ENCODE measurements at regions not wholly inside any gene's neighbourhood (a gene's known extent, or its start where the extent isn't known, plus 50 kb on each side); places are given as distances from the start of the nearest gene placed in this dataset.

DNA sequence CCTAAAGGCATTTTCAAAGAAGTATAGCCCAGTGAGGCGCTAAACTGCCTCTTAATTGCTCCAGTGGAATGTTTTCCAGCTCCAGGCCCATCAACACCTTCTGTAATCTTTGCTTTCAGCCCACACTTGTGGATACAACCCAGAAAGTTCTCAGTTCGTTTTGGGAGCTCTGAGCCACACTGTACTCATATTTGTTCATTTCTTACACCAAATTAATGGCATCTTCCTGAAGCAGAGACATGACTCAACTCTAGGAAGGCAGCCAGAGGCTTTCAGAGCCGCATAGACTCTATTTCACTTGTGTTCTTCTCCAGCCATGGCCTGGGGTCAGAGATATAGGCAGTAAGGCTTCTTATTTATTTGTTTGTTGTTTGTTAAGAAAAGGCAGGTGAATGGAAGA, 175.5 kb upstream of the NCAM1 start:
- Histone ChIP-seq H3K9me2 (replicated peaks; ENCODE audit: control insufficient read depth, low read length) (no peaks in the 10 kb centered on the region), H3K9me3 (ENCODE audit: control insufficient read depth, insufficient read depth, low read length) (no peaks in the 10 kb centered on the region), H3K79me2 (ENCODE audit: control insufficient read depth, low read length) (no peaks in the 10 kb centered on the region), H3F3A (ENCODE audit: control insufficient read depth, insufficient read depth) (no peaks in the 10 kb centered on the region), H3K4me2 (ENCODE audit: low read length) (no peak overlapping the region), H4K20me1 (ENCODE audit: control insufficient read depth, insufficient read depth, low read depth, low read length) (no peaks in the 10 kb centered on the region), H3K27ac (ENCODE audit: low read depth, low read length) (no peak overlapping the region), H3K27me3 (ENCODE audit: control insufficient read depth, low read length) (no peaks in the 10 kb centered on the region), H3K4me3 (ENCODE audit: low read length) (no peak overlapping the region), H3K36me3 (ENCODE audit: control insufficient read depth, low read length) (no peaks in the 10 kb centered on the region), H3K4me1 (ENCODE audit: control insufficient read depth, low read length) (no peaks in the 10 kb centered on the region)
- no peak for TF ChIP-seq EZH2phosphoT487 (IDR thresholded peaks at IDR 0.05; ENCODE audit: borderline replicate concordance, low read length)
- TF ChIP-seq, protein P1, sequence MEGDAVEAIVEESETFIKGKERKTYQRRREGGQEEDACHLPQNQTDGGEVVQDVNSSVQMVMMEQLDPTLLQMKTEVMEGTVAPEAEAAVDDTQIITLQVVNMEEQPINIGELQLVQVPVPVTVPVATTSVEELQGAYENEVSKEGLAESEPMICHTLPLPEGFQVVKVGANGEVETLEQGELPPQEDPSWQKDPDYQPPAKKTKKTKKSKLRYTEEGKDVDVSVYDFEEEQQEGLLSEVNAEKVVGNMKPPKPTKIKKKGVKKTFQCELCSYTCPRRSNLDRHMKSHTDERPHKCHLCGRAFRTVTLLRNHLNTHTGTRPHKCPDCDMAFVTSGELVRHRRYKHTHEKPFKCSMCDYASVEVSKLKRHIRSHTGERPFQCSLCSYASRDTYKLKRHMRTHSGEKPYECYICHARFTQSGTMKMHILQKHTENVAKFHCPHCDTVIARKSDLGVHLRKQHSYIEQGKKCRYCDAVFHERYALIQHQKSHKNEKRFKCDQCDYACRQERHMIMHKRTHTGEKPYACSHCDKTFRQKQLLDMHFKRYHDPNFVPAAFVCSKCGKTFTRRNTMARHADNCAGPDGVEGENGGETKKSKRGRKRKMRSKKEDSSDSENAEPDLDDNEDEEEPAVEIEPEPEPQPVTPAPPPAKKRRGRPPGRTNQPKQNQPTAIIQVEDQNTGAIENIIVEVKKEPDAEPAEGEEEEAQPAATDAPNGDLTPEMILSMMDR (IDR thresholded peaks at IDR 0.05; ENCODE audit: low read depth, low read length, poor library complexity, severe bottlenecking): no peak

GRCh38 chr11:112786196-112786595, 175.0 kb upstream of the NCAM1 start:
- H3K9me3 ChIP-seq (ENCODE audit: control insufficient read depth, insufficient read depth, low read length): no peaks in the 10 kb centered on the region
- H3K4me1 ChIP-seq (ENCODE audit: control insufficient read depth, low read length): no peaks in the 10 kb centered on the region
- H3K4me2 ChIP-seq (ENCODE audit: low read length): no peak overlapping the region
- TF ChIP-seq, protein P1 (IDR thresholded peaks at IDR 0.05; ENCODE audit: low read depth, low read length, poor library complexity, severe bottlenecking): no peak
- no peak for TF ChIP-seq EZH2phosphoT487 (IDR thresholded peaks at IDR 0.05; ENCODE audit: borderline replicate concordance, low read length)
- H3K4me3 ChIP-seq (ENCODE audit: low read length): no peak overlapping the region
- no peaks in the 10 kb centered on the region for H3K9me2 ChIP-seq (replicated peaks; ENCODE audit: control insufficient read depth, low read length)
- no peaks in the 10 kb centered on the region for H3K27me3 ChIP-seq (ENCODE audit: control insufficient read depth, low read length)
- H3K27ac ChIP-seq (ENCODE audit: low read depth, low read length): no peak overlapping the region
- no peaks in the 10 kb centered on the region for H3F3A ChIP-seq (ENCODE audit: control insufficient read depth, insufficient read depth)
- no peaks in the 10 kb centered on the region for H3K36me3 ChIP-seq (ENCODE audit: control insufficient read depth, low read length)
- H4K20me1 ChIP-seq (ENCODE audit: control insufficient read depth, insufficient read depth, low read depth, low read length): no peaks in the 10 kb centered on the region
- H3K79me2 ChIP-seq (ENCODE audit: control insufficient read depth, low read length): no peaks in the 10 kb centered on the region

- H4K20me1 ChIP-seq (ENCODE audit: control insufficient read depth, insufficient read depth, low read depth, low read length): no peaks in the 10 kb centered on the region
- no peaks in the 10 kb centered on the region for H3K79me2 ChIP-seq (ENCODE audit: control insufficient read depth, low read length)
- no peak overlapping the region for H3K4me3 ChIP-seq (ENCODE audit: low read length)
- H3K27ac ChIP-seq (ENCODE audit: low read depth, low read length): no peak overlapping the region
- H3K9me3 ChIP-seq (ENCODE audit: control insufficient read depth, insufficient read depth, low read length): no peaks in the 10 kb centered on the region
- H3K9me2 ChIP-seq (replicated peaks; ENCODE audit: control insufficient read depth, low read length): no peaks in the 10 kb centered on the region
- no peaks in the 10 kb centered on the region for H3F3A ChIP-seq (ENCODE audit: control insufficient read depth, insufficient read depth)
- H3K27me3 ChIP-seq (ENCODE audit: control insufficient read depth, low read length): no peaks in the 10 kb centered on the region
- no peaks in the 10 kb centered on the region for H3K36me3 ChIP-seq (ENCODE audit: control insufficient read depth, low read length)
- no peaks in the 10 kb centered on the region for H3K4me1 ChIP-seq (ENCODE audit: control insufficient read depth, low read length)
- H3K4me2 ChIP-seq (ENCODE audit: low read length): no peak overlapping the region
- TF ChIP-seq, protein P1 (IDR thresholded peaks at IDR 0.05; ENCODE audit: low read depth, low read length, poor library complexity, severe bottlenecking): no peak
- TF ChIP-seq EZH2phosphoT487 (IDR thresholded peaks at IDR 0.05; ENCODE audit: borderline replicate concordance, low read length): no peak
These were observed 174.2 kb upstream of the NCAM1 start for GRCh38 chr11:112786886-112787530.

All from DOHH2 (cell line).